OCI-LY1 (cell line): ENCODE measurements at regions not wholly inside any gene's neighbourhood (a gene's known extent, or its start where the extent isn't known, plus 50 kb on each side); places are given as distances from the start of the nearest gene placed in this dataset.

ENCODE experiments used
- CTCF ChIP-seq: fragments of 200-600 bp; sonication (generic), shearing (Covaris generic); IDR thresholded peaks from 2 replicates; pipeline ENCODE4 v1.5.1; 2017; ENCODE audit warnings: mild to moderate bottlenecking, antibody characterized with exemption, low read length, moderate library complexity, mixed read lengths
- EZH2 ChIP-seq: fragments of 200-600 bp; sonication (generic), shearing (Covaris generic); IDR thresholded peaks from 2 replicates; pipeline ENCODE4 v1.8.0; 2017; ENCODE audit warnings: borderline replicate concordance, mixed run types, mild to moderate bottlenecking, antibody characterized with exemption, low read length, moderate library complexity, mixed read lengths

- no peak for TF ChIP-seq CTCF
- TF ChIP-seq EZH2: no peak
Observed at GRCh38 chr1:191453487-191453886, 704.8 kb upstream of the RGS18 start.
